ENCODE measurements at regions not wholly inside any gene's neighbourhood (a gene's known extent, or its start where the extent isn't known, plus 50 kb on each side); places are given as distances from the start of the nearest gene placed in this dataset.

DNA sequence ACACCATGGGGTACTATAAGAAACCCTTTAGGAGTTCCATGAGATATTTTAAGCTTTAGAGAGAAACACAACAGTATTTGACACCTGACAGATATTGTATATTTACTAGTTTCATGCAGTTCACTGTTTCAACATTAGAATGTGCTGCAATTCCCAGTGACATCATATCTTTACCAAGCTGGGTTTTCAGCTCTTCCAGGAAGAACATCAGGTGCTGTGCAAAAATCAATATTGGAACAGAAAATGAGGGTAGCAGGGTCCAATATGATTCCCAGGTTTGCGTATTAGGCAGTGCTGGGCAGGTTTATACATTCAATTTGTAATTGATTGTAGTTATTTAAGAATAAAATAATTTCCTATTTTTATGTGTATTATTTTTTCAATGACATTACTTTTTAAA is 500.0 kb upstream of the EPHA7 start:
- DNase-seq (ENCODE audit: low spot score), result peak; percentile 11
- no peak overlapping the region for H2AFZ ChIP-seq
- WGBS (ENCODE audit: low lambda C conversion rate, missing lambda C conversion rate), result 85% methylated on average over 1 of the region's 1 CpG
- no peaks in the 10 kb centered on the region for H4K20me1 ChIP-seq (ENCODE audit: insufficient read depth, poor library complexity, severe bottlenecking)
- H3K27ac ChIP-seq, result peak overlapping the region; percentile 46
- H3K36me3 ChIP-seq (replicated peaks; ENCODE audit: insufficient read depth, low read depth), result no peaks in the 10 kb centered on the region
- no peaks in the 10 kb centered on the region for H3K79me2 ChIP-seq
- H3K4me2 ChIP-seq, result no peak overlapping the region
- no peaks in the 10 kb centered on the region for H3K4me1 ChIP-seq (ENCODE audit: insufficient read depth)
- H3K9me2 ChIP-seq (replicated peaks; ENCODE audit: insufficient read depth), result no peaks in the 10 kb centered on the region
- no peaks in the 10 kb centered on the region for H3K27me3 ChIP-seq
- no peak overlapping the region for H3K4me3 ChIP-seq
- TF ChIP-seq EZH2 (IDR thresholded peaks at IDR 0.05; ENCODE audit: borderline replicate concordance) (no peak), EZH2phosphoT487 (IDR thresholded peaks at IDR 0.05; ENCODE audit: low read depth, severe bottlenecking, unreplicated experiment) (no peak)
- TF ChIP-seq, protein P1, sequence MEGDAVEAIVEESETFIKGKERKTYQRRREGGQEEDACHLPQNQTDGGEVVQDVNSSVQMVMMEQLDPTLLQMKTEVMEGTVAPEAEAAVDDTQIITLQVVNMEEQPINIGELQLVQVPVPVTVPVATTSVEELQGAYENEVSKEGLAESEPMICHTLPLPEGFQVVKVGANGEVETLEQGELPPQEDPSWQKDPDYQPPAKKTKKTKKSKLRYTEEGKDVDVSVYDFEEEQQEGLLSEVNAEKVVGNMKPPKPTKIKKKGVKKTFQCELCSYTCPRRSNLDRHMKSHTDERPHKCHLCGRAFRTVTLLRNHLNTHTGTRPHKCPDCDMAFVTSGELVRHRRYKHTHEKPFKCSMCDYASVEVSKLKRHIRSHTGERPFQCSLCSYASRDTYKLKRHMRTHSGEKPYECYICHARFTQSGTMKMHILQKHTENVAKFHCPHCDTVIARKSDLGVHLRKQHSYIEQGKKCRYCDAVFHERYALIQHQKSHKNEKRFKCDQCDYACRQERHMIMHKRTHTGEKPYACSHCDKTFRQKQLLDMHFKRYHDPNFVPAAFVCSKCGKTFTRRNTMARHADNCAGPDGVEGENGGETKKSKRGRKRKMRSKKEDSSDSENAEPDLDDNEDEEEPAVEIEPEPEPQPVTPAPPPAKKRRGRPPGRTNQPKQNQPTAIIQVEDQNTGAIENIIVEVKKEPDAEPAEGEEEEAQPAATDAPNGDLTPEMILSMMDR (IDR thresholded peaks at IDR 0.05; ENCODE audit: poor library complexity), result no peak
- no peaks in the 10 kb centered on the region for H3K9me3 ChIP-seq (ENCODE audit: low read depth)

DNA sequence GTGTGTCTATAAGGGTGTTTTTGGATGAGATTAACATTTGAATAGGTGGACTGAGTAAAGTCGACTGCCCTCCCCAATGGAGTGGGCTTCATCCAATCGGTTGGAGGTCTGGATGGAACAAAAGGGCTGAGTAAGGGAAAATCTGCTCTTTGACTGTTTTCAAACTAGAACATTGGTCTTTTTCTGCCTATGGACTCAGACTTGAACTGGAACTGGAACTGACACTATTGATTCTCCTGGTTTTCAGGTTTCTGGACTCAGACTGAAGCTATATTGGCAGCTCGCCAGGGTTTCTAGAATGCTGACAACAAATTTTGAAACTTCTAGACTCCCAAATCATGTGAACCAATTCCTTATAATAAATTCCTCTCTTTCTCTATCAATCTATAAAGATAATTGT is 498.9 kb upstream of the EPHA7 start:
- Histone ChIP-seq H3K9me3 (ENCODE audit: low read depth) (no peaks in the 10 kb centered on the region), H3K79me2 (no peaks in the 10 kb centered on the region), H2AFZ (no peak overlapping the region), H3K4me2 (no peak overlapping the region), H3K27me3 (no peaks in the 10 kb centered on the region), H3K36me3 (replicated peaks; ENCODE audit: insufficient read depth, low read depth) (no peaks in the 10 kb centered on the region), H3K4me3 (no peak overlapping the region), H4K20me1 (ENCODE audit: insufficient read depth, poor library complexity, severe bottlenecking) (no peaks in the 10 kb centered on the region), H3K9me2 (replicated peaks; ENCODE audit: insufficient read depth) (no peaks in the 10 kb centered on the region), H3K27ac (no peak overlapping the region), H3K4me1 (ENCODE audit: insufficient read depth) (no peaks in the 10 kb centered on the region)
- 91% methylated on average over 3 of the region's 3 CpGs for WGBS (ENCODE audit: low lambda C conversion rate, missing lambda C conversion rate)
- peak; percentile 25 for DNase-seq (ENCODE audit: low spot score)
- TF ChIP-seq EZH2phosphoT487 (IDR thresholded peaks at IDR 0.05; ENCODE audit: low read depth, severe bottlenecking, unreplicated experiment), result no peak
- TF ChIP-seq EZH2 (IDR thresholded peaks at IDR 0.05; ENCODE audit: borderline replicate concordance), result no peak
- TF ChIP-seq, protein P1 (IDR thresholded peaks at IDR 0.05; ENCODE audit: poor library complexity), result no peak

DNA sequence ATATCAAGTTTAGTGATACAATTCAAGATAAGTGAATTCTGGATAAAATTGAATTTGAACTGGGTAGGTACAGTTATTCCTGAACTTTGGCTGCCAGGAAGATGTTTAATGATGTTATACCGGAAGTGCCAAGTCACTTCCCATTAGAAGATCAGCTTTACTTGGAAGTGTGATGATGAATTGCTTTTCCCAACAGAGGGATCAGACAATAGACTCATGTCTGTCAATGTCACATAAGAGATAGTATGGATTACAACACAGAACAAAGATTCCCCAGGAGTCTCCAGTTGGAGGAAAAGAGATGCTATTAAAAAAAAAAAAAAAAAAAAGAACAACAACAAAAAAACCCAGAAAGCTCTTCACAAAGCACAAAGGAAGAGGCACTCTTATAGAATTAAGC is 497.9 kb upstream of the EPHA7 start:
- H3K4me3 ChIP-seq, result no peak overlapping the region
- H3K4me1 ChIP-seq (ENCODE audit: insufficient read depth), result no peaks in the 10 kb centered on the region
- no peak overlapping the region for H3K27ac ChIP-seq
- no peaks in the 10 kb centered on the region for H3K9me3 ChIP-seq (ENCODE audit: low read depth)
- no peak overlapping the region for H3K4me2 ChIP-seq
- H3K27me3 ChIP-seq, result no peaks in the 10 kb centered on the region
- no peak overlapping the region for H2AFZ ChIP-seq
- no peaks in the 10 kb centered on the region for H3K36me3 ChIP-seq (replicated peaks; ENCODE audit: insufficient read depth, low read depth)
- no peaks in the 10 kb centered on the region for H3K79me2 ChIP-seq
- TF ChIP-seq, protein P1 (IDR thresholded peaks at IDR 0.05; ENCODE audit: poor library complexity), result no peak
- no peaks in the 10 kb centered on the region for H4K20me1 ChIP-seq (ENCODE audit: insufficient read depth, poor library complexity, severe bottlenecking)
- H3K9me2 ChIP-seq (replicated peaks; ENCODE audit: insufficient read depth), result no peaks in the 10 kb centered on the region
- 95% methylated on average over 1 of the region's 1 CpG for WGBS (ENCODE audit: low lambda C conversion rate, missing lambda C conversion rate)
- DNase-seq (ENCODE audit: low spot score), result no peak

DNA sequence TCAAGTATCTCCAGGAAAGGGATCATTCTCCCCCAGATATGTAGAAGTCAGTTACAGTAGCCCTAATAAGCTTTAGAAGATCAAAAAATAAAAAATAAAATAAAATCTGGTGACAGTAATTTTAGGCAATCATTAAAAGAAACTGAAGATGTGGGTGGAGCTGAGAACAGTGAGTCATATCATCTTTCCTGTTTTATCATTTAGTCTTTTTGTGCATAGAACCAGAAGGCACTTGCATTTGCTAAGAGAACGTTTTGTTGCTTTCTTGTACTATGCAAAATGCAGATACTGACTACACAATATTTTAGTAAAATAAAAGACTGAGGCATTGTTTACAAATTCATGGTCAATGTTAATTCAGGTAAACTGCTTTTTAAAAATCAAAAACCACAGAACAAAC is 497.4 kb upstream of the EPHA7 start:
- Histone ChIP-seq H3K27me3 (no peaks in the 10 kb centered on the region), H3K9me3 (ENCODE audit: low read depth) (no peaks in the 10 kb centered on the region), H3K79me2 (no peaks in the 10 kb centered on the region), H4K20me1 (ENCODE audit: insufficient read depth, poor library complexity, severe bottlenecking) (no peaks in the 10 kb centered on the region), H3K4me2 (no peak overlapping the region), H2AFZ (no peak overlapping the region), H3K4me3 (no peak overlapping the region), H3K36me3 (replicated peaks; ENCODE audit: insufficient read depth, low read depth) (no peaks in the 10 kb centered on the region), H3K27ac (no peak overlapping the region), H3K9me2 (replicated peaks; ENCODE audit: insufficient read depth) (no peaks in the 10 kb centered on the region), H3K4me1 (ENCODE audit: insufficient read depth) (no peaks in the 10 kb centered on the region)
- 80% methylated on average over 1 of the region's 1 CpG for WGBS (ENCODE audit: low lambda C conversion rate, missing lambda C conversion rate)
- DNase-seq (ENCODE audit: low spot score), result no peak
- TF ChIP-seq EZH2phosphoT487 (IDR thresholded peaks at IDR 0.05; ENCODE audit: low read depth, severe bottlenecking, unreplicated experiment) (no peak), EZH2 (IDR thresholded peaks at IDR 0.05; ENCODE audit: borderline replicate concordance) (no peak)
- TF ChIP-seq, protein P1 (IDR thresholded peaks at IDR 0.05; ENCODE audit: poor library complexity), result no peak
